ENCODE measurements at regions not wholly inside any gene's neighbourhood (a gene's known extent, or its start where the extent isn't known, plus 50 kb on each side); places are given as distances from the start of the nearest gene placed in this dataset.
"Not testable (repeated sequence)": the region's sequence is repeated elsewhere in the genome, so short reads cannot be mapped to it uniquely, and the experiment has no call there.

- TF ChIP-seq TCF4 (CRISPR knock-in tag; IDR thresholded peaks at IDR 0.05; ENCODE audit: borderline replicate concordance) (no peak), PPARA (CRISPR knock-in tag; IDR thresholded peaks at IDR 0.05; ENCODE audit: borderline replicate concordance) (no peak), GLIS3 (CRISPR knock-in tag; IDR thresholded peaks at IDR 0.05) (no peak), ZNF565 (CRISPR knock-in tag; conservative IDR thresholded peaks at IDR 0.05; ENCODE audit: low read depth) (no peak), ARNTL (CRISPR knock-in tag; IDR thresholded peaks at IDR 0.05; ENCODE audit: borderline replicate concordance, low read depth) (no peak), ZNF8 (CRISPR knock-in tag; IDR thresholded peaks at IDR 0.05) (no peak), PATZ1 (CRISPR knock-in tag; IDR thresholded peaks at IDR 0.05; ENCODE audit: borderline replicate concordance) (no peak), ZNF70 (CRISPR knock-in tag; IDR thresholded peaks at IDR 0.05) (no peak), ZFP30 (CRISPR knock-in tag; IDR thresholded peaks at IDR 0.05) (no peak), RARB (CRISPR knock-in tag; IDR thresholded peaks at IDR 0.05) (no peak)
- TF ChIP-seq, protein P1, sequence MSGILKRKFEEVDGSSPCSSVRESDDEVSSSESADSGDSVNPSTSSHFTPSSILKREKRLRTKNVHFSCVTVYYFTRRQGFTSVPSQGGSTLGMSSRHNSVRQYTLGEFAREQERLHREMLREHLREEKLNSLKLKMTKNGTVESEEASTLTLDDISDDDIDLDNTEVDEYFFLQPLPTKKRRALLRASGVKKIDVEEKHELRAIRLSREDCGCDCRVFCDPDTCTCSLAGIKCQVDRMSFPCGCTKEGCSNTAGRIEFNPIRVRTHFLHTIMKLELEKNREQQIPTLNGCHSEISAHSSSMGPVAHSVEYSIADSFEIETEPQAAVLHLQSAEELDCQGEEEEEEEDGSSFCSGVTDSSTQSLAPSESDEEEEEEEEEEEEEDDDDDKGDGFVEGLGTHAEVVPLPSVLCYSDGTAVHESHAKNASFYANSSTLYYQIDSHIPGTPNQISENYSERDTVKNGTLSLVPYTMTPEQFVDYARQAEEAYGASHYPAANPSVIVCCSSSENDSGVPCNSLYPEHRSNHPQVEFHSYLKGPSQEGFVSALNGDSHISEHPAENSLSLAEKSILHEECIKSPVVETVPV (CRISPR knock-in tag; IDR thresholded peaks at IDR 0.05): no peak
- ATAC-seq: no peak
Measured at GRCh38 chr6:14897831-14898230, 348.0 kb upstream of the JARID2 start.

- not testable (repeated sequence) for ATAC-seq
Measured at GRCh38 chr6:14899441-14899840, 346.4 kb upstream of the JARID2 start.

GRCh38 chr6:14900919-14901318 is 344.9 kb upstream of the JARID2 start:
- ATAC-seq: no peak
- no peak for TF ChIP-seq OSR1 (CRISPR knock-in tag; IDR thresholded peaks at IDR 0.05)

DNA sequence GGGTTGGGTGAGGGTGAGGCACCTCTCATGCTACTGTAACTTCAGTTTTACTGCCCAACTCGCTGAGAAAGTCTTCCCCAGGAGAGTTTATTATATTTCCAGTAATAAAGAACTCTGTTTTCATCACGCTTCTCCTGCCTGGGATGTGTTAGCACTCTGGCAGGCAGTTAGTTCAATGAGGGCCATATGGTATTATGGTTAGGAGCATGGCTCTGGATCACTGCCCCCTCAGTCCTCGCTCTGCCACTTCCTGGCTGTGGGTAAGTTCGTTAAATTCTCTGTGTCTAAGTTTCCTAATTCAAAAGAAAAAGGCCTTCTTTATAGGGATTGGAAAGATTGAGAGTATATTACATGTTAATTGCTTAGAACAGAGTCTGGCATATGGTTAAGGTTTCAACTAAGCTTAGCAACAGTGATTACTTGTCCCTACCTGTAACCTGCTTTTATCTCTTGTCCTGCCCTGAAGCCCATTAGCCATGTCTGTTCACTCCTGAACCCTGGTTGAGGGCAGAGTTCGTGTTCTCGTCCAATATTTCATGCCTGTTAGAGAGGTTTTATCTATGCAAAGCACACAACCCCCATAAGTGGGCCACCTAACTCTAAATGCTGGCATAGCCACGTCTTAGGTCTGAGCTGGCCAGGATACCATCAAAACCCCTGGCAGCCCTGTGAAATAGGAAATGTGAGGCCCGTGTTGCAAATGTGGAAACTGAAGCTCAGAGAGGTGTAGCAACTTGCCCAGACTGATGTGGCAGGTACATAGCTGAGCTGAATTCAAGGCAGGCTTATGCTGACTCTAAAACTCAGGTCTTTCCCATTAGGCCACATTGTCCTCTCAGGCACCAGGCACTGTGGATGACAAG is 342.5 kb upstream of the JARID2 start:
- no peak for TF ChIP-seq CSDC2 (CRISPR knock-in tag; IDR thresholded peaks at IDR 0.05)
- TF ChIP-seq ZFP30 (CRISPR knock-in tag; IDR thresholded peaks at IDR 0.05): no peak
- TF ChIP-seq, protein P1 (CRISPR knock-in tag; IDR thresholded peaks at IDR 0.05): no peak
- no peak for TF ChIP-seq ZNF565 (CRISPR knock-in tag; conservative IDR thresholded peaks at IDR 0.05; ENCODE audit: low read depth)
- TF ChIP-seq ZFP3 (CRISPR knock-in tag; IDR thresholded peaks at IDR 0.05): no peak
- no peak for TF ChIP-seq PPARA (CRISPR knock-in tag; IDR thresholded peaks at IDR 0.05; ENCODE audit: borderline replicate concordance)
- no peak for TF ChIP-seq ARNTL (CRISPR knock-in tag; IDR thresholded peaks at IDR 0.05; ENCODE audit: borderline replicate concordance, low read depth)
- TF ChIP-seq, protein P2, sequence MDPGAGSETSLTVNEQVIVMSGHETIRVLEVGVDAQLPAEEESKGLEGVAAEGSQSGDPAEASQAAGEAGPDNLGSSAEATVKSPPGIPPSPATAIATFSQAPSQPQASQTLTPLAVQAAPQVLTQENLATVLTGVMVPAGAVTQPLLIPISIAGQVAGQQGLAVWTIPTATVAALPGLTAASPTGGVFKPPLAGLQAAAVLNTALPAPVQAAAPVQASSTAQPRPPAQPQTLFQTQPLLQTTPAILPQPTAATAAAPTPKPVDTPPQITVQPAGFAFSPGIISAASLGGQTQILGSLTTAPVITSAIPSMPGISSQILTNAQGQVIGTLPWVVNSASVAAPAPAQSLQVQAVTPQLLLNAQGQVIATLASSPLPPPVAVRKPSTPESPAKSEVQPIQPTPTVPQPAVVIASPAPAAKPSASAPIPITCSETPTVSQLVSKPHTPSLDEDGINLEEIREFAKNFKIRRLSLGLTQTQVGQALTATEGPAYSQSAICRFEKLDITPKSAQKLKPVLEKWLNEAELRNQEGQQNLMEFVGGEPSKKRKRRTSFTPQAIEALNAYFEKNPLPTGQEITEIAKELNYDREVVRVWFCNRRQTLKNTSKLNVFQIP (CRISPR knock-in tag; IDR thresholded peaks at IDR 0.05; ENCODE audit: borderline replicate concordance, low read depth): no peak
- no peak for TF ChIP-seq RARB (CRISPR knock-in tag; IDR thresholded peaks at IDR 0.05)
- no peak for TF ChIP-seq ZNF70 (CRISPR knock-in tag; IDR thresholded peaks at IDR 0.05)
- no peak for TF ChIP-seq SNAI2 (CRISPR knock-in tag; IDR thresholded peaks at IDR 0.05)
- no peak for TF ChIP-seq ZNF8 (CRISPR knock-in tag; IDR thresholded peaks at IDR 0.05)
- TF ChIP-seq TOX (CRISPR knock-in tag; IDR thresholded peaks at IDR 0.05; ENCODE audit: borderline replicate concordance): no peak
- no peak for TF ChIP-seq ISL1 (CRISPR knock-in tag; IDR thresholded peaks at IDR 0.05)
- TF ChIP-seq OSR1 (CRISPR knock-in tag; IDR thresholded peaks at IDR 0.05): no peak
- no peak for TF ChIP-seq ESRRG (CRISPR knock-in tag; IDR thresholded peaks at IDR 0.05)
- ATAC-seq: no peak

DNA sequence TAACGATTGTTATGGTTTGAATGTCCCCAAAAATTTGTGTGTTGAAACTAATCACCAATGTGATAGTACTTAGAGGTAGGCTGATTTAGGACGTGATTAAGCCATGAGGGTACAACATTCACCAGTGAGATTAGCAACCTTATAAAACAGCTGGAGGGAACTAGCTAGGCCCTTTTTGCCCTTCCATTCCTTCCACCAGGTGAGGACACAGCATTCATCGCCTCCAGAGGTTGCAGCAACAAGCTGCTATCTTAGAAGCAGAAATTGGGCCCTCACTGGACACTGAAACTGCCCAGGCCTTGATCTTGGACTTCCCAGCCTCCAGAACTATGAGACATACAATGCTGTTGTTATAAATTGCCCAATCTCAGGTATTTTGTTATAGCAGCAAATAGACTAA is 340.7 kb upstream of the JARID2 start:
- ATAC-seq: no peak
- TF ChIP-seq PATZ1 (CRISPR knock-in tag; IDR thresholded peaks at IDR 0.05; ENCODE audit: borderline replicate concordance) (no peak), ESRRG (CRISPR knock-in tag; IDR thresholded peaks at IDR 0.05) (no peak), TOX (CRISPR knock-in tag; IDR thresholded peaks at IDR 0.05; ENCODE audit: borderline replicate concordance) (no peak), OSR1 (CRISPR knock-in tag; IDR thresholded peaks at IDR 0.05) (no peak), TCF4 (CRISPR knock-in tag; IDR thresholded peaks at IDR 0.05; ENCODE audit: borderline replicate concordance) (no peak)
- TF ChIP-seq, protein P3, sequence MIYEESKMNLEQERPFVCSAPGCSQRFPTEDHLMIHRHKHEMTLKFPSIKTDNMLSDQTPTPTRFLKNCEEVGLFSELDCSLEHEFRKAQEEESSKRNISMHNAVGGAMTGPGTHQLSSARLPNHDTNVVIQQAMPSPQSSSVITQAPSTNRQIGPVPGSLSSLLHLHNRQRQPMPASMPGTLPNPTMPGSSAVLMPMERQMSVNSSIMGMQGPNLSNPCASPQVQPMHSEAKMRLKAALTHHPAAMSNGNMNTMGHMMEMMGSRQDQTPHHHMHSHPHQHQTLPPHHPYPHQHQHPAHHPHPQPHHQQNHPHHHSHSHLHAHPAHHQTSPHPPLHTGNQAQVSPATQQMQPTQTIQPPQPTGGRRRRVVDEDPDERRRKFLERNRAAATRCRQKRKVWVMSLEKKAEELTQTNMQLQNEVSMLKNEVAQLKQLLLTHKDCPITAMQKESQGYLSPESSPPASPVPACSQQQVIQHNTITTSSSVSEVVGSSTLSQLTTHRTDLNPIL (CRISPR knock-in tag; IDR thresholded peaks at IDR 0.05; ENCODE audit: low read depth): no peak
